ENCODE measurements at regions not wholly inside any gene's neighbourhood (a gene's known extent, or its start where the extent isn't known, plus 50 kb on each side); places are given as distances from the start of the nearest gene placed in this dataset.

GRCh38 chr16:62445909-62446308 lies 409.7 kb upstream of the CDH8 start:
- H3K36me3 ChIP-seq, result no peaks in the 10 kb centered on the region
- H3K27me3 ChIP-seq, result no peaks in the 10 kb centered on the region
- H3K4me3 ChIP-seq, result no peak overlapping the region
- in situ Hi-C loops (cut with MboI; ENCODE audit: low pct_ligation_motif_present in 1 of 4, low pct_unique_long_range_greater_than_20kb in 1 of 4, low sequenced_read_pairs in 3 of 4), result no loop called here
- no peak overlapping the region for H3K27ac ChIP-seq
- intact Hi-C loops (cut with DNase I; ENCODE audit: low total_unique reads), result no loop called here
- no peaks in the 10 kb centered on the region for H3K4me1 ChIP-seq
- TF ChIP-seq CTCF (IDR thresholded peaks at IDR 0.05) (no peak), POLR2AphosphoS5 (IDR thresholded peaks at IDR 0.05) (no peak), EP300 (IDR thresholded peaks at IDR 0.05; ENCODE audit: low read depth) (no peak), POLR2A (IDR thresholded peaks at IDR 0.05) (no peak)
- WGBS, 2 donors (ENCODE audit: low coverage in 1 of 2), result 28 to 49% methylated on average over 2 of the region's 2 CpGs
- no peak for DNase-seq
- peaks cover 8 to 11% of the 10 kb centered on the region in 2 donors for H3K9me3 ChIP-seq

DNA sequence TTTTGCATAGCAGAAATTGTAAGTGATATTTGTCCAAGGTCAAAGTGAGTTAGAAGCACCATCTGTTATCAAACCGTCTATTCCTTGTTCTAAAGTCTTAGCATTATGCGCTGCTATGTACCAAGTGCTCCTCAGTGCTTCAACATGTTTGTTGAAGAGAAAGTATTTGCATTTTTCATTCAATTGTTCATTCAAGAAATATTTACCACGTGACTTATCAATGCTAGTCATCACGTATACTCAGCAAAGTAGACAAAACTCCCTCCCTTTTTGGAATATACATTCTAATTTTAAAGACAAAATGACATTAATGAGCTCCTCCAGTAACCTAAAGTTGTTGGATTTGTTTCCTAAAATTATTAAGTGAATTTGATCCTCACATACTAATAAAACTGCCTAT lies 388.0 kb upstream of the CDH8 start:
- TF ChIP-seq CTCF (IDR thresholded peaks at IDR 0.05) (no peak), EP300 (IDR thresholded peaks at IDR 0.05; ENCODE audit: low read depth) (no peak), POLR2AphosphoS5 (IDR thresholded peaks at IDR 0.05) (no peak), POLR2A (IDR thresholded peaks at IDR 0.05) (no peak)
- H3K4me3 ChIP-seq, result no peak overlapping the region
- WGBS, 2 donors (ENCODE audit: low coverage in 1 of 2), result 82 to 91% methylated on average over 4 of the region's 4 CpGs
- intact Hi-C loops (cut with DNase I; ENCODE audit: low total_unique reads), result no loop called here
- H3K36me3 ChIP-seq, result no peaks in the 10 kb centered on the region
- H3K9me3 ChIP-seq, result no peaks in the 10 kb centered on the region
- no peak overlapping the region for H3K27ac ChIP-seq
- no peaks in the 10 kb centered on the region for H3K27me3 ChIP-seq
- H3K4me1 ChIP-seq, result no peaks in the 10 kb centered on the region
- in situ Hi-C loops (cut with MboI; ENCODE audit: low pct_ligation_motif_present in 1 of 4, low pct_unique_long_range_greater_than_20kb in 1 of 4, low sequenced_read_pairs in 3 of 4), result no loop called here
- DNase-seq, result no peak

GRCh38 chr16:62408760-62409159 lies 372.5 kb upstream of the CDH8 start:
- Histone ChIP-seq H3K27ac (no peak overlapping the region), H3K27me3 (no peaks in the 10 kb centered on the region), H3K36me3 (no peaks in the 10 kb centered on the region), H3K9me3 (no peaks in the 10 kb centered on the region), H3K4me3 (no peak overlapping the region), H3K4me1 (no peaks in the 10 kb centered on the region)
- in situ Hi-C loops (cut with MboI; ENCODE audit: low pct_ligation_motif_present in 1 of 4, low pct_unique_long_range_greater_than_20kb in 1 of 4, low sequenced_read_pairs in 3 of 4), result no loop called here
- 88% methylated on average over 23 of the region's 23 CpGs; no CpG with 5 or more reads in 1 of the 2 donors for WGBS, 2 donors (ENCODE audit: low coverage in 1 of 2)
- TF ChIP-seq CTCF (IDR thresholded peaks at IDR 0.05) (no peak), POLR2AphosphoS5 (IDR thresholded peaks at IDR 0.05) (no peak), EP300 (IDR thresholded peaks at IDR 0.05; ENCODE audit: low read depth) (no peak), POLR2A (IDR thresholded peaks at IDR 0.05) (no peak)
- intact Hi-C loops (cut with DNase I; ENCODE audit: low total_unique reads), result no loop called here
- DNase-seq, result no peak

DNA sequence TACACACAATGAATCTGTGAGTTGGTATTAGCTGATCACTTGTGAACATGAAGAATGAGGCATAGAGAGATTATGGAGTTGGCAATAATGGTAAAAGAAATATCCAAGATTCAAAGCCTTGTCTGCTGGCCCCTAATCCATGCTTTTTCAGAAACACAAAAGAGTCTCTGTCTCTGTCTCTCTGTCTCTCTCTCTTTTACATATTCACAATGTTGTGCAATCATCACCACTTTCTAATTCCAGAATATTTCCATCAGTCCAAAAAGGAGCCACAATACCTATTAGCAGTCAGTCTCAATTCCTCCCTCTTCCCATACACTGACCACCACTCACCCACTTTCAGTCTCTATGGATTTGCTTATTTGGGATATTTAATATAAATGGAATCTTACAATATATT lies 370.1 kb upstream of the CDH8 start:
- in situ Hi-C loops (cut with MboI; ENCODE audit: low pct_ligation_motif_present in 1 of 4, low pct_unique_long_range_greater_than_20kb in 1 of 4, low sequenced_read_pairs in 3 of 4) (no loop called here), intact Hi-C loops (cut with DNase I; ENCODE audit: low total_unique reads) (no loop called here)
- Histone ChIP-seq H3K4me1 (no peaks in the 10 kb centered on the region), H3K27ac (no peak overlapping the region), H3K9me3 (no peaks in the 10 kb centered on the region), H3K27me3 (no peaks in the 10 kb centered on the region), H3K4me3 (no peak overlapping the region), H3K36me3 (no peaks in the 10 kb centered on the region)
- DNase-seq, result no peak
- TF ChIP-seq POLR2A (IDR thresholded peaks at IDR 0.05) (no peak), EP300 (IDR thresholded peaks at IDR 0.05; ENCODE audit: low read depth) (no peak), CTCF (IDR thresholded peaks at IDR 0.05) (no peak), POLR2AphosphoS5 (IDR thresholded peaks at IDR 0.05) (no peak)

Measured in transverse colon (tissue), 4 donors.